GM19467 (cell line): ENCODE measurements at regions not wholly inside any gene's neighbourhood (a gene's known extent, or its start where the extent isn't known, plus 50 kb on each side); places are given as distances from the start of the nearest gene placed in this dataset.
A peak's percentile ranks its signal among the peaks of the same experiment; 100 is the strongest.

Experiments
- ATAC-seq: cut with Tn5 transposase; IDR thresholded peaks from one replicate; pipeline ENCODE4 v1.9.1; 2021; ENCODE audit warnings: mild to moderate bottlenecking, moderate library complexity; ENCODE audit not compliant: unreplicated experiment

GRCh38 chr5:100479079-100479688 is 56.0 kb upstream of the FAM174A start:
- ATAC-seq, result peak; percentile 66

- no peak for ATAC-seq
These were observed 63.1 kb upstream of the FAM174A start for GRCh38 chr5:100472091-100472490.

- peak; percentile 93 for ATAC-seq
These were observed 65.4 kb upstream of the FAM174A start for GRCh38 chr5:100469767-100470166.

- ATAC-seq, result no peak
These were observed 70.8 kb upstream of the FAM174A start for GRCh38 chr5:100464418-100464817.

GRCh38 chr5:100456615-100457014 is 78.6 kb upstream of the FAM174A start:
- ATAC-seq, result no peak

- ATAC-seq, result no peak
These were observed 83.0 kb upstream of the FAM174A start for GRCh38 chr5:100452126-100452525.

- ATAC-seq, result no peak
These were observed 87.1 kb upstream of the FAM174A start for GRCh38 chr5:100448111-100448528.

GRCh38 chr5:100446879-100447430 is 88.2 kb upstream of the FAM174A start:
- ATAC-seq, result no peak

- ATAC-seq, result no peak
These were observed 90.2 kb upstream of the FAM174A start for GRCh38 chr5:100444961-100445360.

- no peak for ATAC-seq
These were observed 100.4 kb upstream of the FAM174A start for GRCh38 chr5:100434815-100435214.

GRCh38 chr5:100432741-100433140 is 102.4 kb upstream of the FAM174A start:
- no peak for ATAC-seq

GRCh38 chr5:100430268-100431195 is 104.6 kb upstream of the FAM174A start:
- ATAC-seq, result peak; percentile 83

GRCh38 chr5:100424787-100425186 is 110.4 kb upstream of the FAM174A start:
- ATAC-seq, result no peak

- no peak for ATAC-seq
These were observed 111.2 kb upstream of the FAM174A start for GRCh38 chr5:100424017-100424416.

- no peak for ATAC-seq
These were observed 111.8 kb upstream of the FAM174A start for GRCh38 chr5:100423330-100423729.

GRCh38 chr5:100421360-100421759 is 113.8 kb upstream of the FAM174A start:
- ATAC-seq, result no peak

GRCh38 chr5:100418231-100418630 is 116.9 kb upstream of the FAM174A start:
- ATAC-seq, result no peak

- ATAC-seq, result no peak
These were observed 125.5 kb upstream of the FAM174A start for GRCh38 chr5:100409660-100410151.

GRCh38 chr5:100407053-100407452 is 128.1 kb upstream of the FAM174A start:
- ATAC-seq, result no peak

GRCh38 chr5:100406640-100407039 is 128.5 kb upstream of the FAM174A start:
- no peak for ATAC-seq

GRCh38 chr5:100402071-100402470 is 133.1 kb upstream of the FAM174A start:
- ATAC-seq, result no peak

- no peak for ATAC-seq
These were observed 134.0 kb upstream of the FAM174A start for GRCh38 chr5:100401149-100401548.
